GM12865 (cell line): ENCODE measurements at regions not wholly inside any gene's neighbourhood (a gene's known extent, or its start where the extent isn't known, plus 50 kb on each side); places are given as distances from the start of the nearest gene placed in this dataset.

Source experiments
- DNase-seq: peaks from one replicate; pipeline ENCODE4 v3.0.0; 2010; ENCODE audit warnings: low read depth
- H3K4me3 ChIP-seq: 2 replicates; pipeline ENCODE4 v1.5.1; 2011; ENCODE audit warnings: mild to moderate bottlenecking, low read depth, low read length, control low read depth
- CTCF ChIP-seq: IDR thresholded peaks from 2 replicates; pipeline ENCODE4 v1.5.1; 2011; ENCODE audit warnings: low read length, control low read depth, low read depth, inconsistent platforms; ENCODE audit not compliant: insufficient read depth; ENCODE audit errors: missing control alignments

- DNase-seq: no peak
Observed at GRCh38 chr13:103431856-103432255, 365.6 kb upstream of the SLC10A2 start.

GRCh38 chr13:103430368-103430767 lies 364.2 kb upstream of the SLC10A2 start:
- no peak for DNase-seq
- no peak overlapping the region for H3K4me3 ChIP-seq
- TF ChIP-seq CTCF: no peak

More at GRCh38 chr13:103431856-103432255, 365.6 kb upstream of the SLC10A2 start:
- TF ChIP-seq CTCF: no peak
- H3K4me3 ChIP-seq: no peak overlapping the region

GRCh38 chr13:103410002-103410401 lies 343.8 kb upstream of the SLC10A2 start:
- no peak for DNase-seq
- no peak overlapping the region for H3K4me3 ChIP-seq
- TF ChIP-seq CTCF: no peak

GRCh38 chr13:103406967-103407366 lies 340.8 kb upstream of the SLC10A2 start:
- H3K4me3 ChIP-seq: no peak overlapping the region
- no peak for TF ChIP-seq CTCF
- DNase-seq: no peak

- no peak for TF ChIP-seq CTCF
- no peak for DNase-seq
- no peak overlapping the region for H3K4me3 ChIP-seq
Observed at GRCh38 chr13:103405297-103405696, 339.1 kb upstream of the SLC10A2 start.

- DNase-seq: no peak
- no peak for TF ChIP-seq CTCF
Observed at GRCh38 chr13:103403814-103404213, 337.6 kb upstream of the SLC10A2 start.

GRCh38 chr13:103403148-103403740 lies 337.0 kb upstream of the SLC10A2 start:
- no peak for DNase-seq
- no peak overlapping the region for H3K4me3 ChIP-seq
- TF ChIP-seq CTCF: no peak

More at GRCh38 chr13:103403814-103404213, 337.6 kb upstream of the SLC10A2 start:
- no peak overlapping the region for H3K4me3 ChIP-seq
